ENCODE measurements at regions not wholly inside any gene's neighbourhood (a gene's known extent, or its start where the extent isn't known, plus 50 kb on each side); places are given as distances from the start of the nearest gene placed in this dataset.
"Not testable (repeated sequence)": the region's sequence is repeated elsewhere in the genome, so short reads cannot be mapped to it uniquely, and the experiment has no call there.

DNA sequence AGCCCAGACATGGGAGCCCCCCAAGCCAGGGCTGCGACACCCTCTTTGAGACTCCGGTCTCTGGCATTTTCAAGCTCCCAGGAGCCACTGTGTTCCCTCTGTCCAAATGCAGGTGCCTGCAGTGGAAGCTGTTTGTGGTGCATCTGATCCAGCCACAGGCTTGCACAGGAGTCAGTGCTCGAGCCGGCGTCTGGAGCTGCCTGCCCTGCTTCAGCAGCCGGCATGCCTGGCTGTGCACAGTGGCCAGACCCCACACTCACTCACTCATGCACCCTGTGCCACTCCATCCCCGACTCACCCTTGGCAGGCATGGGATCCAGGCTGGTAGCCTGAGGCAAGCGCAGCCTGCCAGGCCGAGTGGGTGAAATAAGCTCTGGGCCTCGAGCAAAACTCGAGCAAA, 555.0 kb upstream of the CCDC54 start:
- DNase-seq (ENCODE audit: low spot score) = no peak

DNA sequence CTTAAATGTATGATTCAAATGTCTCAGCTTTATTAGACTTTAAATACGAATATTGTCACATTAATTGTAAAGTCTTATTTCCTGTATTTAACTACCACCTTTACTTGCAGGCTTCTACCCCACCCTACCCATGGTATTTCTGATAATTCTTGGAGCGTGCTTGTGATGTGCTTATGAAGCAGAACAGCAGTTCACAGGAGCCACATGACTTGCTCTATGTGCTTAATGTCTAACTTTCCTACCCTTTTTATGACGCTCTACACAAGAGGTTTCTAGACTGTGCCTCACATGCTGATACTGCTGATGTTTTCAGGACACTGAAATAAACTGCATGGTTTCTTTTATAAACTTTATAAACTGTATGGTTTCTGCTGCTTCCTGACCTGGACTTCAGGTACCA, 553.5 kb upstream of the CCDC54 start:
- DNase-seq (ENCODE audit: low spot score) = no peak

DNA sequence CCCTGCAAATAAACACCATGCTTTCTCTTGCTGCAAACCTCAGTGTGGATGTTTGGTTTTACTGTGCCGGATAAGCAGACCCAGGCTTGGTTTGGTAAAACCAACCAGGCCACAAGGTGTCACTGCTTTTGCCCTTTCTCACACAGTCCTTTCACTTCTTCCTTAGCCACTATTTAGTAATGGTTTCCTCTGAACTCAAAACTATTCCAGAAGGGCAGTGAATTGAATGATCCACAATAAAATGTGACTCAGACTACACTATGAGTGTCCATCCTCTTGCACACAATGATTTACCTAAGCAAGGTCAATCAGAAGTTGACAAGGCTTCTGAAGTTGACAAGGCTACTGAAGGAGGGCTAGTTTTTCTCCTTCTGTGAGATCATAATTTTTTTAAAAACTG, 552.4 kb upstream of the CCDC54 start:
- DNase-seq (ENCODE audit: low spot score) = no peak

DNA sequence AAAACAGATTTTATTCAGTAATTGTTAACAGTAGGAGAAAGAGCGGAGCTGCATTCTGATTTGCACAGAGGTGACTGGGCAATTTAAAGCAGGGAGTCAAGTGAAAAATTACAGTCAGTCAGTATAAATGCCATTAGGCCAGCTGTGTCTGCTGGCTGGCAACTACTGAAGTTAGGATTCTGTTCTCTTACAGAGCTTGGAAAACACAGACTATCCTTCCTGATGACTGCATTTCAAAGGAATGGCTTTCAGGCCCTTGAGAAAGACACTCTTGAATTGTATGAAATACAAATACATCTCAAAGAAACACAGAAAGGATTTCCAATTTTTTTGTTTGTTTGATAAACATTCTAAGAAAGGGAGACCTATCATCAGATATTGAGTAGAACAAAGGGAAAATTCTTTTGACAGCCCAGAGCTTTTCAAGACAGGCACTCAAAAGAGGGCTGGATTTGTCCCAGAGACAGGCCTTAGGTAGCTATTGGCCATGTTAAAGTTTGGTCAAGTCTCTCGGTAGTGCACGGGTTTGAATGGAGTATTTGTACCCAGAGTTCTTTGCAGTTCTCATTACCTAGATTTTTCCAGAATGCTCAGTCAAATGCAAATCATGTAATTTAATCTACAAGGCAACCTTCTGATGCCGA, 551.2 kb upstream of the CCDC54 start:
- DNase-seq (ENCODE audit: low spot score) = no peak

DNA sequence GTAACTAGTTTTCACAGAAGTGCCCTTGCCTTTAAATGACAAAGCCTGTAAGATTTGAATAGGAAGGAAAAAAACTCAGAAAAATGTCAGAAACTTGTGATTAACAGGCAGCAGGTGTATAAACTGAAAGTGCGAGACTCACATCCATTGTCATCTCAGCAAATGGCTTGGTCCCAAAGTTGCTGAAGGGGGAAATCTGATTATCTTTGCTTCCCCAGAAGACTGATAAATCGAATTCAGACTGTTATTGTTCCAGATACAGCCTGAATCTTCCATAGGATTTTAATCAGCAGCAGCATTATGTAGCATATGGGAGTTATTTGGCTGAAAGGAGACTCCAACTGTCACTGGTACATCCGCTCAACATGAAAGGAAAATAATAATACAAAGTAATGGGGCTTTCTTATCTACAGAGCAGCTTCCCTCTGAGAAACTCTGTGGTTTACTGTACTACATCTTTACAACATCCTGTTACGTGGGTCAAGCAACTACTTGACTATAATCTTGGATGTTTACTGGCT, 550.4 kb upstream of the CCDC54 start:
- no peak for DNase-seq (ENCODE audit: low spot score)

DNA sequence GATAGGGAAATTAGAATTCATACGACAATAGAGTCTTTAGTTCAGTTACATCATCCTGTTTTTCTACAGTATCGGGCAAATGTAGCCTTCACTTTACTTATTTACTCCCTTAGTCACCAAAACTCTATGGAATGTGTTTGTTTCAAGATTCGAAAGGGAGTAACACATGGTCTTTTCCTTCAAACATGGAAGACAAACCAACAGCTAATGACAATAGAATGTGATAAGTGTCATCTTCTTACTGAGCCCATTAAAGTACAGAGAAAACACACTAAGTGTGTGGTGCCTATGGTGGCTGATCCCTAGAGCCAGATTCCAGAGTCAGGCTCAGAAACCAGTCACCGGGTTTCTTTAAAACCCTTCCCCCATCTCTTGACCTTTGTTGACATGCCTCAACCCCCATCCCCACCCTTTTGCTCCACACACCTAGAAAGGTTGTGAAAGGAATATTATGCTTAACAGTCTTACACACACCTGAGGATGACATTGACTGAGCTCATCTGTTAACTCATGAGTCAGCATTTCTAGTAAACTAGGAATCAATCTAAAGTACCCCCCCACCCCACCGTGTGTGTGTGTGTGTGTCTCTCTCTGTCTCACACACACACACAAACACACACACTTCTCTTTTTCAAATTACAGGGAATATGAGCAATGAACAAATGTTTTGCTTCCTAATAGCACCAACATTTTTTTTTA, 549.6 kb upstream of the CCDC54 start:
- no peak for DNase-seq (ENCODE audit: low spot score)

DNA sequence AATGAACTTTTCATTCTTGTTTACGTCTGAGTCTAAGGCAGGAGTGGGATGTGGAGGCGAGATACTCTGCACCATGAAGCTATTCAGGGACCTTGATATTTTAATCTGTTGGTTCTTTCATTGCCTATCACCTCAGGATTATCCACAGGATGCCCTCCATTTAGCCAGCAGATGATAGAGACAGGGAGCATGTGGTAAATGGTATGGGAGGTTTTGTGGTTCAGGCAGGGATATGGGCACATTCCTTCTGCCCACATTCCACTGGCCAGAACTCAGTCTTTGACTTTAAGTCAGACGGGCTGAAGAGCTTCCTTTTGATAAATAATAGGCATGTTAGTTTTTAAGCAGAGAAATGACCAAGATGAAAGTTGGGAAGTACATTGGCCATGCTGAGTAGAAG, 548.0 kb upstream of the CCDC54 start:
- DNase-seq (ENCODE audit: low spot score) = no peak

DNA sequence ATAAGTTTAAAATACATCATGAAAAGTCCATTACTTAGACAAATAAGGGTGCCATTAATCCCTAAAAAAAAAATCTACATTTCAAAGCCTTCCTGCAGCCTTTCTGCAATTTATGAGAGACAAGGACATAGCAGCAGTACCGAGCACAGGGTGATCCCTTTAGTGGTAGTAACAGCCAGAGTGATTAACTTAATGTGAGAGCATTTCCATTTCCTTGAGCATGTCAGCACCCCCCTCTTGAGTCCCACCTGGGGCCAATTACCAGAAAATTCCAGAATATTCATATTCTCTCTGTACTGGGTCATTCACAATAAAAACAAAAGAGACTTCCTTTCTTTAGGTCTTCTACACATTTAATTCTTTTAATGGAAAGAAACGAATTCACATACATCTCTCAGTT, 546.9 kb upstream of the CCDC54 start:
- DNase-seq (ENCODE audit: low spot score) = no peak

DNA sequence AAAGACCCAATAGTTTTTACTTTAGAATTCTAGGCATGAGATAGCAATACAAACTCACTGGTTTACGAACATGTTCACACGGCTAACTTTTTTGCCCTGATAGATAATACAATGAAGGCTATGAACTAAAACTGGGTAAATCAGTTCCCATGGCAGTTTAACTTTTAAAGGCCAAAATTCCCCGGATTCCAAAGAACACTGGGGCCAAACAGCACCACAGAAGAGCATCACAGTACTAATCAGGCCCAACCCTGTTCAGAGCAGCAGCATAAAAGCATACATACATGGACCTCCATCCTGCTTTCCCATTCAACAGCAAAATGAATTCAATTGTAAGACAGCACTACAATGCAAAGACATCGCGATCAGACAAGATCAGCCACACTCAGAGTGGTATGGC, 540.3 kb upstream of the CCDC54 start:
- no peak for DNase-seq (ENCODE audit: low spot score)

DNA sequence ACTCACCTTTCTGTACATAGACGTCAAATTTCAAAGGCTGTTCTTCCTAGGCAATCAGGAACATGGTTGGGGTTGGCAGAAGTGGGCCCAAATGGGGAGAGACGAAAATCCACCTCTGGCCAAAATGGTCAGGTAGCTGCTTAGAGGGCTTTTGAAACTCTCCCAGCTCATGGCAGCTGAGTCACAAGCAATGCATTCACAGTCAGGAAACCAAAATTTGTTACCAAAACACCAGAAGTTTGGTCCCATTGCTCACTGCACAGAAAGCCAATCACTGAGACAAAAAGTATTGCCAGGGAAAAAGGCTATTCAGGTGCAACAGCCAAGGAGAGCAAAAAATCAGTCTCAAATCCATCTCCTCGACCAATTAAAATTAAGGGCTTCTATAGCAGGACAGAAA, 539.6 kb upstream of the CCDC54 start:
- no peak for DNase-seq (ENCODE audit: low spot score)

DNA sequence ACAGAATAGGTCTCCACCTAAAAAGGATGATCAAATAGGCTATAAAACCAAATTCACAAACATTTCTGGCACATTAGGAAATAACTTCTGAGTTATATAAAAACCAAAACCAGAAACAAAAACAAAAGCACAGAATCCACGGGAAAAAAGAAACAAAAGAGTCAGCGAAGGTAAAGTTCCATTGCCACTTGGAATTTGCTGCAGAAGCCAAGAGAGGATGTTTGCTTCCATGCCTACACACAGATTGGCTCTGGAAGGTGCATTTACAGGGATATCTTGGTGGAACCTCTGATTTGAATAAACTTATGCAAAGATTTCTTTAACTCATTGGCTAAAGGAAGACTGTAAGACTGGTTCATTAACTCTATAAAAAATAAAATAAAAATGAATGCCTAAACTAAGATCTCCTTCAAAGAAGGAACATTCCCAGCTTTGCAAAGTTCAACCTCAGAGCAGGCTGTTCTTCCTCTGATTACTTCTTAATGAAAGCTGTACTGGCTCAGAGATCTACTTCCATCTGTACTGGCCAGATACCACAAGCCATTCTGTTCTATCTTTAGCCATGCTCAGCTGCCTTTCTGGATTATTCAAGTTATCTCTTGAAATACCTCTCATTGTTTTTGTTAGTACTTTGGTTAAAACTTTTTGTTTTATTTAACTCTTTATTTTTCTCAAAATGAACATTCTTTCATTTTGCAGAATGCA, 537.5 kb upstream of the CCDC54 start:
- DNase-seq (ENCODE audit: low spot score) = no peak

DNA sequence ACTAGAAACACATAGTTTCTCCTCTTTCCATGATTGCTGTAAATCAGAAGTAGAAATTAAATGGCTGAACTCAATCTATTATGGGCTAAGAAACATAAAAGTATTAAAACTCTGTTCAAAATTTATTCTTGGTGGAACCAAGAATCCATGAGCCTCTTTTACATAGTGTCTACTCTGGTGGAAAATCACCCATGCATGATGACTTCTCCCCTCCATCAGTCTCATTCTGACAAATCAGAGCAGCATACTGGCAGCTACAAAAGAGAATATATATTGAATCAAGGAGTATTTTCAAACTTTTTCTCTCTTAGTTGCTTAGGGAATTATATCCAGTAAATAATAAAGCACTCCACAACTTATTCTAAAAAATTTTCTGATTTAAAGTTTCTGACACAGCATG, 536.9 kb upstream of the CCDC54 start:
- no peak for DNase-seq (ENCODE audit: low spot score)

DNA sequence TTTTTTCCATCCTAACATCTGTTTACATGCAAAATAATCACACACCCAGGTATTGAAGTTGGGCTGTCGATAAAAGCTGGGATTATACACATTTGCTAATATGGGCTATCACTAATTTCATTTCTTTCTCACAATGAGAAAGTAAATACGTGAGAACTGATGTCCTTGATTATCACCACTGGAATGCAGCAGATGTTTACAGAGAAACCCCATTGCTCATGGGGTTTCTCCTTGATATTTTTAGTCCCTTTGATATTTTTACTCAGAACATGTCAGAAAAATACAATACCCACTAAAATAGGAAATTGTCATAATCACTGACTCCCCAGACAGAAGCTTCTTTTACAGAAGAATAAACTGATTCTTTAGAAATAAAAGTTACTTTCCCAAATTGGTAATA, 535.1 kb upstream of the CCDC54 start:
- no peak for DNase-seq (ENCODE audit: low spot score)

DNA sequence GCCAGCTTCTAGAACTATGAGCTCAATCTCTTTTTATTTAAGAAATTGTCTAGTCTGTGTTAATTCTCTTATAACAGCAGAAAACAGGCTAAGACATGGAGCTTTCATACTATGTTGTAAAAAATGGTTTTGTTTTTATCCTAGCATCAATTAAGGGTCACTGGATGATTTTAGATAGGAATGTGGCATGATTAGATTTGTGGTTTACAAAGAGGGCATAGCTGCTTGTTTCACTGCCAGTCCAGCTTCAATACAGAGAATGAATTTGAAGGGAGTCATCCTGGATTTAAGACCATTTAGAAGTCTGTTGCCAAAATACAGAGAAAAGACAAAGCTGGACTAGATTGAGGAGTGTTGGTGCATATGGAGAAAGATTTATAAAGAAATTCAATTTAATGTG, 532.6 kb upstream of the CCDC54 start:
- DNase-seq (ENCODE audit: low spot score) = no peak

DNA sequence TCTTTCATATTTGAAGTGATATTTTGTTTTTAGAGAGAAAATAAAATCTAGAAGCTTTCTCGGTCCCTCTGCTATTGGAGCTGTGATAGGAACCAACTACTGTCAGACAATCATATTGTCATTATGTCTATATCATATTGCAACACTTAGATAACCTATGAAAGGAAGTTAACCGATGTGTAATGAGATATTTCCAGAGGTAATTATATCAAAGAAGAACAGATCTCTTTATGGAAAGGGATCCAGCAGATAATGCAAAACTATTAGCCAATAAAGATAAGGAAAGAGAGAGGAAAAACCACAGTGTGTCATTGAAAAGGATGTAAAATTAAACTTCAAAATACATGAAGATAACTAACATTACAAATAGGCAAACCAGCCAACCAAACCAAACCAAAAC, 529.1 kb upstream of the CCDC54 start:
- DNase-seq (ENCODE audit: low spot score) = no peak

DNA sequence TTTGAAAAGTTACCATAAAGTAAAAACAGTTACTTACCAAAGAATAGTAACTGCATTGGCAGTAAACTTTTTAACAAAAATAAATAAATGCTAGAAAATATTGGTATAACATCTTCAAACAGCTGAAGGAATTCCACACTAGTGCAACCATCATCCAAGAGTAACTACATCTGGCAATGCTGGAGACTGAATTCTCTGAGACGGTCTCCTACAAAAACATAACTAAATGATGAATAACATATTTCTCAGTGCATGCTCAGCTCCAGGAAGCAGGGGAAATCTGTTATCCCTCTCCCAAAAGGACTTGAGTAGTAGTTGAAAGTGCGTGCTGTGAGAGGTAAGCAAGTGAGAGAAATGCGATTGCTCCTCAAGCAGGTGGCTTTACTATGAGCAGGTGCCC, 526.8 kb upstream of the CCDC54 start:
- no peak for DNase-seq (ENCODE audit: low spot score)

DNA sequence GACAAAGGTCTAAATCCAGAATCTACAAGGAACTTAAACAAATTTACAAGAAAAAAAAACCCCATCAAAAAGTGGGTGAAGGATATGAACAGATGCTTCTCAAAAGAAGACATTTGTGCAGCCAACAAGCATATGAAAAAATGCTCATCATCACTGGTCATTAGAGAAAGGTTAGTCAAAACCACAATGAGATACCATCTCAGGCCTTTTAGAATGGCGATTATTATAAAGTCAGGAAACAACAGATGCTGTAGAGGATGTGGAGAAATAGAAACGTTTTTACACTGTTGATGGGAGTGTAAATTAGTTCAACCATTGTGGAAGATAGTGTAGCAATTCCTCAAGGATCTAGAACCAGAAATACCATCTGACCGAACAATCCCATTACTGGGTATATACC, 518.9 kb upstream of the CCDC54 start:
- not testable (repeated sequence) for DNase-seq (ENCODE audit: low spot score)

DNA sequence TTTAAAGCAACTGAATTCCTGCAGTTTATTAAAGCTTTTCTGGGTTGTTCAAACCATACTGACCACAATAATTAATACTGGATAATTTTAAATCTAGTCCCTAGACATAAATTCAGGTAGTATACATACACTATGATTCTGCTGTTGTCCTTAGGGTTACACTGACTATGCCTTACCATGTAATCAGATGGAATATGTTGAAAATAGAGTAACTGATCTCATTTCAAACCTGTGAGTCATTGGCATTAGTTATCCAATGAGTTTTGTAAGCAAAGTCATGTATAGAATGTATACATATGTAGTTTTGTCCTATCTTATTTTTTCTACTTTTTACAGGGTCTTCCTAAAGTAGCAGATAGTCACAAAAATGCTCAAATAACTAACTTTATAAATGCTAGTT, 517.1 kb upstream of the CCDC54 start:
- no peak for DNase-seq (ENCODE audit: low spot score)

DNA sequence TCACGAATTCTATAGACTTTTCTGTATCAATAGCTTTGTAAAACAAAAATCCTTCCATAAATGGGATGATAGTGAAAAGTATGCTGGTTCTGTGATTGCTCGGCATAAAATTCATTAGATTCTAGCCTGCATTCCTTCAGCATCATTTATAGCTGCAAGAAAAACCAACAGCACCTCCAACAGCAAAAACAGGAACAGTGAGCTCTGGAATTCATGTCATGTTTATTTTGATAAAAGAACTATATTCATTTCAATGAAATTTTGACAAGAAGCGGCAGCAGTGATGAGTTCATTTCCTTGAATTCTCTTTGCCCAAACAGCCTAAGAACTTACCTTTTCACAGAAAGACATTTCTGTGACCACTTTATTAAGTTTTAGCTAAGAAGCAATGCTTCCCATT, 515.2 kb upstream of the CCDC54 start:
- no peak for DNase-seq (ENCODE audit: low spot score)

DNA sequence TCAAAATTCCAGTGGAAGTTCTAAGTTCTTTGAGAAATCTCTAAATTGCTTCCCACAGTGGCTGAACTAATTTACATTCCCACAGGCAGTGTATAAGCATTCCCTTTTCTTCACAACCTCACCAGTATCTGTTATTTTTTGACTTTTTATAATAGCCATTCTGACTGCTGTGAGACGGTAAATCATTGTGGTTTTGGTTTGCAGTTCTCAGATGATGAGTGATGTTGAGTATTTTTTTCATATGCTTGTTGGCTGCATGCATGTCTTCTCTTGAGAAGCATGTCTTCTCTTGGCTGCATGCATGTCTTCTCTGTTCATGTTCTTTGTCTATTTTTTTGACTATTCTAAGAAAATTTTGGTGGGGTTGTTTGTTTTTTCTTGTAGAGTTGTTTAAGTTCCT, 499.6 kb upstream of the CCDC54 start:
- DNase-seq (ENCODE audit: low spot score) = no peak

DNA sequence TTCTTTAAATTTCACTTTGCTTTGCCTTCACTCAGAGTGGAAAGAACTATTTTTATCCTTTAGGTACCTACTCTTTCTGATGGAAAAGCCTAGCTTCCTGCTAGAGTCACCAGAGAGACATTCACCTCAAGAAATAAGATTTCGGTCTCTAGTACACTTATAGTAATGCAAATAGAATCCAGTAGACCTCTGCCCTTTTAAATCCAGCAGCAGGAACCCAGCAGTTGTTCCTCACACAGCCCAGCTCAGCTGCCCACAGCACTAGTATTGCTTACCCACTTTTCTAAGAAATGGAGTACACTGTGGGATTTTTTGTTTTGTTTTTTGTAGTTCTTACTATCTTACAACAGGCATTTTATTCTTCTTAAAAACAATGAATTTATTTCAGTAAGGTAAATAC, 497.0 kb upstream of the CCDC54 start:
- DNase-seq (ENCODE audit: low spot score) = no peak

DNA sequence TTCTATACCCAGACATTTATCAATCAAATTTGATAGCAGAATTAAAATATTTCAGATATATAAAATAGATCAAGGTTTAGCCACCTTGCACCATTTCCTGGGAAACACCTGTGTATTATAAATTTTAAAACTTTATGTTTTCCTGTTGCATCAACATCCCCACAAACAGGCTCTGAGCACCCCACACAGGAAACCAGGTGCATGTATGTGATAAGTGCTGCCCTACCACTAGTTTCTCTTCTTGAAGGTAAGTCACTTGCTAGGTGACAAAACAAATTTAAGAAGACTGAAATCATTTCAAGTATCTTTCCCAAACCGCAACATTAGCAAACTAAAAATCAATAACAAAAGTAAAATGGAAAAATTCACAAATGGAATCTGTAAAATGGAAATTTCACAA, 496.1 kb upstream of the CCDC54 start:
- no peak for DNase-seq (ENCODE audit: low spot score)

DNA sequence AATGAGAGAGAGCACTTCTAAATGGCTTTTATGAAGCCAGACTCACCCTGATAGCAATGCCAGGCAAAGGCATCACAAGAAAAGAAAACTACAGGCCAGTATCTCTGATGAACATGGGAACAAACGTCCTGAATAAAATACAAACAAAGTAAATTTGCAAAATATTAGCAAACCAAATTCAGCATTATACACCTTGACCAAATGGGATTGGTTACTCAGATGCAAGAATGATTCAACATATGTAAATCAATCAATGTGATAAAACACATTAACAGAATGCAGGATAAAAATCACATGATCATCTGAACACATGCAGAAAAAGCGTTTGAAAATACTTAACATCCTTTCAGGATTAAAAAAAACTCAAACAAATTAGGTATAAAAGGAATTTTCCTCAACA, 494.9 kb upstream of the CCDC54 start:
- DNase-seq (ENCODE audit: low spot score) = no peak
